Body of pancreas (tissue), 4 donors: ENCODE measurements at regions not wholly inside any gene's neighbourhood (a gene's known extent, or its start where the extent isn't known, plus 50 kb on each side); places are given as distances from the start of the nearest gene placed in this dataset.

ENCODE experiments used
- ATAC-seq: fragments of 150-250 bp; one replicate; pipeline ENCODE4 v1.9.1; 2016
- DNase-seq, 4 donors: peaks; one replicate each; pipeline ENCODE4 v3.0.0-alpha.2; 2019
- H3K27ac ChIP-seq, 4 donors: fragments of 200-600 bp; sonication (generic); 1 replicate in 3 of 4; 2 replicates in 1 of 4; pipeline versions ENCODE4 v1.5.1 to v1.6.1; 2016 to 2019; ENCODE audit warnings: mild to moderate bottlenecking in 1 of 4, mixed read lengths in 1 of 4, moderate library complexity in 1 of 4
- H3K27me3 ChIP-seq, 2 donors: fragments of 200-600 bp; sonication (generic); one replicate each; pipeline ENCODE4 v1.6.0; 2016; ENCODE audit warnings: mild to moderate bottlenecking in 1 of 2
- H3K36me3 ChIP-seq, 2 donors: fragments of 200-600 bp; sonication (generic); replicated peaks in 1 of 2; 2 replicates each; pipeline ENCODE4 v1.5.1; 2016; ENCODE audit warnings: low read depth in 2 of 2; ENCODE audit not compliant: insufficient read depth in 1 of 2
- H3K4me1 ChIP-seq: fragments of 200-600 bp; sonication (generic); one replicate; pipeline ENCODE4 v1.6.0; 2016
- H3K4me3 ChIP-seq, 2 donors: fragments of 200-600 bp; sonication (generic); 1 replicate in 1 of 2; 2 replicates in 1 of 2; pipeline ENCODE4 v1.5.1; 2016 to 2019
- H3K9me3 ChIP-seq, 3 donors: fragments of 200-600 bp; sonication (generic); 1 replicate in 2 of 3; 2 replicates in 1 of 3; pipeline ENCODE4 v1.5.1; 2016
- CTCF ChIP-seq, 7 experiments: fragments of 450-650 bp in 4 of 7; fragments of 200-600 bp in 3 of 7; sonication (generic) in 3 of 7; IDR thresholded peaks; one replicate each; pipeline ENCODE4 v1.5.1; 2016 to 2019; ENCODE audit warnings: antibody characterized with exemption in 7 of 7
- POLR2A ChIP-seq, 3 donors: fragments of 450-650 bp; IDR thresholded peaks; one replicate each; pipeline ENCODE4 v1.6.1; 2016; ENCODE audit warnings: antibody characterized with exemption in 3 of 3, mild to moderate bottlenecking in 2 of 3
- WGBS, 2 donors: methylation state at CpG; one replicate each; pipeline ENCODE4 v1.1.5; 2017; 5-methylcytosine and 5-hydroxymethylcytosine counted together
- intact Hi-C: fragments of 100-400 bp; cut with DNase I; formaldehyde crosslinking; loops from one replicate; pipeline ENCODE4 v1.15.1; 2023

GRCh38 chr9:108704156-108704852 lies 151.5 kb downstream of the ACTL7B start:
- Histone ChIP-seq H3K4me1 (no peaks in the 10 kb centered on the region), H3K4me3 (no peak overlapping the region), H3K36me3 (no peaks in the 10 kb centered on the region), H3K27me3 (no peaks in the 10 kb centered on the region), H3K27ac (no peak overlapping the region), H3K9me3 (no peaks in the 10 kb centered on the region)
- TF ChIP-seq POLR2A (IDR thresholded peaks at IDR 0.05) (no peak), CTCF (IDR thresholded peaks at IDR 0.05) (no peak)
- intact Hi-C loops, result no loop called here
- ATAC-seq (no peak), DNase-seq (no peak)
- 82 to 84% methylated on average over 4 of the region's 4 CpGs for WGBS, 2 donors

- Histone ChIP-seq H3K4me3 (no peak overlapping the region), H3K36me3 (no peaks in the 10 kb centered on the region), H3K27ac (no peak overlapping the region), H3K4me1 (no peaks in the 10 kb centered on the region), H3K9me3 (no peaks in the 10 kb centered on the region), H3K27me3 (no peaks in the 10 kb centered on the region)
- ATAC-seq, result no peak
- 65 to 72% methylated on average over 9 of the region's 9 CpGs for WGBS, 2 donors
- TF ChIP-seq CTCF (IDR thresholded peaks at IDR 0.05) (no peak), POLR2A (IDR thresholded peaks at IDR 0.05) (no peak)
- intact Hi-C loops, result no loop called here
- DNase-seq, result no peak
These were observed 152.4 kb downstream of the ACTL7B start for GRCh38 chr9:108703429-108703828.

- no peaks in the 10 kb centered on the region for H3K4me1 ChIP-seq
- no peaks in the 10 kb centered on the region for H3K9me3 ChIP-seq
- H3K4me3 ChIP-seq, result no peak overlapping the region
- TF ChIP-seq CTCF (IDR thresholded peaks at IDR 0.05) (no peak), POLR2A (IDR thresholded peaks at IDR 0.05) (no peak)
- H3K36me3 ChIP-seq, result no peaks in the 10 kb centered on the region
- no peak overlapping the region for H3K27ac ChIP-seq
- ATAC-seq (no peak), DNase-seq (no peak)
- H3K27me3 ChIP-seq, result no peaks in the 10 kb centered on the region
- intact Hi-C loops, result no loop called here
- WGBS, 2 donors, result 67 to 75% methylated on average over 4 of the region's 4 CpGs
These were observed 153.1 kb downstream of the ACTL7B start for GRCh38 chr9:108702681-108703080.

- H3K36me3 ChIP-seq, result no peaks in the 10 kb centered on the region
- 0 to 30% methylated on average over 1 of the region's 1 CpG for WGBS, 2 donors
- no peaks in the 10 kb centered on the region for H3K27me3 ChIP-seq
- ATAC-seq, result no peak
- no peak for DNase-seq
- intact Hi-C loops, result no loop called here
- H3K9me3 ChIP-seq, result no peaks in the 10 kb centered on the region
- H3K4me1 ChIP-seq, result no peaks in the 10 kb centered on the region
- TF ChIP-seq CTCF (IDR thresholded peaks at IDR 0.05) (no peak), POLR2A (IDR thresholded peaks at IDR 0.05) (no peak)
- H3K27ac ChIP-seq, result no peak overlapping the region
- H3K4me3 ChIP-seq, result no peak overlapping the region
These were observed 157.0 kb downstream of the ACTL7B start for GRCh38 chr9:108698801-108699200.

GRCh38 chr9:108698231-108698630 lies 157.6 kb downstream of the ACTL7B start:
- no peak for TF ChIP-seq CTCF (IDR thresholded peaks at IDR 0.05)
- no peak for TF ChIP-seq POLR2A (IDR thresholded peaks at IDR 0.05)
- Histone ChIP-seq H3K4me3 (no peak overlapping the region), H3K27me3 (no peaks in the 10 kb centered on the region), H3K4me1 (no peaks in the 10 kb centered on the region), H3K36me3 (no peaks in the 10 kb centered on the region), H3K27ac (no peak overlapping the region), H3K9me3 (no peaks in the 10 kb centered on the region)
- intact Hi-C loops, result no loop called here
- 55 to 61% methylated on average over 2 of the region's 2 CpGs for WGBS, 2 donors
- ATAC-seq, result no peak
- no peak for DNase-seq
